Activated CD4-positive, alpha-beta T cell treated with anti-CD3 and anti-CD28 coated beads, Interleukin-2, amount 10 ng/mL, durations not matched to agents 7 days and 5 days (primary cell): ENCODE measurements at regions not wholly inside any gene's neighbourhood (a gene's known extent, or its start where the extent isn't known, plus 50 kb on each side); places are given as distances from the start of the nearest gene placed in this dataset.

Source experiments
- CTCF ChIA-PET: fragments of 350-600 bp; sonication (Branson Sonifier 250); formaldehyde crosslinking; loops from one replicate; lab custom pipeline; 2021; ENCODE audit warnings: antibody characterized with exemption; lab: Charles Lee
- POLR2A ChIA-PET: fragments of 350-600 bp; sonication (Branson Sonifier 250); formaldehyde crosslinking; loops from one replicate; lab custom pipeline; 2021; ENCODE audit warnings: antibody characterized with exemption; lab: Charles Lee
- DNase-seq: peaks from one replicate; pipeline ENCODE4 v3.0.0-alpha.2; 2020
- H3K27ac Mint-ChIP-seq: one replicate; pipeline ENCODE4 v1.8.0; 2021; ENCODE audit warnings: mild to moderate bottlenecking, moderate library complexity, mixed read lengths
- H3K27me3 Mint-ChIP-seq: one replicate; pipeline ENCODE4 v1.8.0; 2021; ENCODE audit warnings: mixed read lengths
- H3K36me3 Mint-ChIP-seq: one replicate; pipeline ENCODE4 v1.8.0; 2021; ENCODE audit warnings: low read depth, mixed read lengths
- H3K4me1 Mint-ChIP-seq: one replicate; pipeline ENCODE4 v1.8.0; 2021; ENCODE audit warnings: mixed read lengths
- H3K4me3 Mint-ChIP-seq: one replicate; pipeline ENCODE4 v1.8.0; 2021; ENCODE audit warnings: mild to moderate bottlenecking, moderate library complexity, mixed read lengths
- H3K9me3 Mint-ChIP-seq: one replicate; pipeline ENCODE4 v1.8.0; 2021; ENCODE audit warnings: mixed read lengths

GRCh38 chr10:33422471-33423153 is 88.1 kb upstream of the NRP1 start:
- POLR2A ChIA-PET, result no interaction called here
- H3K9me3 Mint-ChIP-seq, result no peaks in the 10 kb centered on the region
- no peak overlapping the region for H3K4me3 Mint-ChIP-seq
- CTCF ChIA-PET, result interaction anchor here (0.5 kb wide), 1 partner anchor 28 kb away, joined by 3 read pairs; no protein-coding TSS in a partner anchor
- no peaks in the 10 kb centered on the region for H3K4me1 Mint-ChIP-seq
- H3K36me3 Mint-ChIP-seq, result no peaks in the 10 kb centered on the region
- DNase-seq, result no peak
- H3K27ac Mint-ChIP-seq, result no peak overlapping the region
- H3K27me3 Mint-ChIP-seq, result peaks cover 8% of the 10 kb centered on the region

GRCh38 chr10:33421789-33422462 is 87.5 kb upstream of the NRP1 start:
- Mint-ChIP-seq H3K4me3 (no peak overlapping the region), H3K27me3 (peaks cover 10% of the 10 kb centered on the region), H3K36me3 (no peaks in the 10 kb centered on the region), H3K4me1 (no peaks in the 10 kb centered on the region), H3K27ac (no peak overlapping the region), H3K9me3 (no peaks in the 10 kb centered on the region)
- CTCF ChIA-PET, result interaction anchor here (0.5 kb wide), 1 partner anchor 27 kb away, joined by 3 read pairs; no protein-coding TSS in a partner anchor
- no peak for DNase-seq
- POLR2A ChIA-PET, result no interaction called here

GRCh38 chr10:33419311-33419710 is 84.8 kb upstream of the NRP1 start:
- no peaks in the 10 kb centered on the region for H3K36me3 Mint-ChIP-seq
- DNase-seq, result no peak
- no peak overlapping the region for H3K4me3 Mint-ChIP-seq
- H3K4me1 Mint-ChIP-seq, result no peaks in the 10 kb centered on the region
- ChIA-PET POLR2A (no interaction called here), CTCF (no interaction called here)
- no peak overlapping the region for H3K27ac Mint-ChIP-seq
- peaks cover 10% of the 10 kb centered on the region for H3K27me3 Mint-ChIP-seq
- H3K9me3 Mint-ChIP-seq, result no peaks in the 10 kb centered on the region

GRCh38 chr10:33418301-33418700 is 83.8 kb upstream of the NRP1 start:
- Mint-ChIP-seq H3K27ac (no peak overlapping the region), H3K9me3 (no peaks in the 10 kb centered on the region), H3K36me3 (no peaks in the 10 kb centered on the region), H3K27me3 (peaks cover 10% of the 10 kb centered on the region), H3K4me1 (no peaks in the 10 kb centered on the region), H3K4me3 (no peak overlapping the region)
- ChIA-PET POLR2A (no interaction called here), CTCF (no interaction called here)
- no peak for DNase-seq

- Mint-ChIP-seq H3K27ac (no peak overlapping the region), H3K9me3 (no peaks in the 10 kb centered on the region), H3K4me1 (no peaks in the 10 kb centered on the region), H3K4me3 (no peak overlapping the region), H3K27me3 (peaks cover 17% of the 10 kb centered on the region), H3K36me3 (no peaks in the 10 kb centered on the region)
- POLR2A ChIA-PET, result no interaction called here
- no peak for DNase-seq
- CTCF ChIA-PET, result no interaction called here
Measured at GRCh38 chr10:33416691-33417090, 82.2 kb upstream of the NRP1 start.

GRCh38 chr10:33416209-33416608 is 81.7 kb upstream of the NRP1 start:
- H3K9me3 Mint-ChIP-seq, result no peaks in the 10 kb centered on the region

GRCh38 chr10:33414841-33415240 is 80.4 kb upstream of the NRP1 start:
- ChIA-PET CTCF (no interaction called here), POLR2A (no interaction called here)
- H3K36me3 Mint-ChIP-seq, result no peaks in the 10 kb centered on the region
- DNase-seq, result no peak
- H3K27ac Mint-ChIP-seq, result no peak overlapping the region
- H3K4me3 Mint-ChIP-seq, result no peak overlapping the region
- H3K27me3 Mint-ChIP-seq, result peaks cover 21% of the 10 kb centered on the region
- H3K4me1 Mint-ChIP-seq, result no peaks in the 10 kb centered on the region
- H3K9me3 Mint-ChIP-seq, result no peaks in the 10 kb centered on the region

More at GRCh38 chr10:33416209-33416608, 81.7 kb upstream of the NRP1 start:
- Mint-ChIP-seq H3K36me3 (no peaks in the 10 kb centered on the region), H3K27ac (no peak overlapping the region), H3K4me3 (no peak overlapping the region), H3K4me1 (no peaks in the 10 kb centered on the region), H3K27me3 (peaks cover 19% of the 10 kb centered on the region)
- CTCF ChIA-PET, result no interaction called here
- no peak for DNase-seq
- POLR2A ChIA-PET, result no interaction called here

- H3K9me3 Mint-ChIP-seq, result no peaks in the 10 kb centered on the region
Measured at GRCh38 chr10:33412653-33413361, 78.3 kb upstream of the NRP1 start.

GRCh38 chr10:33412241-33412640 is 77.8 kb upstream of the NRP1 start:
- Mint-ChIP-seq H3K4me1 (no peaks in the 10 kb centered on the region), H3K9me3 (no peaks in the 10 kb centered on the region), H3K36me3 (no peaks in the 10 kb centered on the region), H3K27ac (no peak overlapping the region), H3K4me3 (no peak overlapping the region), H3K27me3 (peaks cover 20% of the 10 kb centered on the region)
- POLR2A ChIA-PET, result no interaction called here
- CTCF ChIA-PET, result no interaction called here
- DNase-seq, result no peak

More at GRCh38 chr10:33412653-33413361, 78.3 kb upstream of the NRP1 start:
- no peak overlapping the region for H3K4me3 Mint-ChIP-seq
- H3K27me3 Mint-ChIP-seq, result peaks cover 17% of the 10 kb centered on the region
- H3K4me1 Mint-ChIP-seq, result no peaks in the 10 kb centered on the region
- H3K36me3 Mint-ChIP-seq, result no peaks in the 10 kb centered on the region
- CTCF ChIA-PET, result interaction anchor here (0.6 kb wide), 1 partner anchor 1955 kb away, joined by 5 read pairs; no protein-coding TSS in a partner anchor
- DNase-seq, result no peak
- POLR2A ChIA-PET, result no interaction called here
- no peak overlapping the region for H3K27ac Mint-ChIP-seq

GRCh38 chr10:33410860-33411234 is 76.4 kb upstream of the NRP1 start:
- Mint-ChIP-seq H3K27ac (no peak overlapping the region), H3K4me1 (no peaks in the 10 kb centered on the region), H3K27me3 (peaks cover 24% of the 10 kb centered on the region), H3K36me3 (no peaks in the 10 kb centered on the region), H3K4me3 (no peak overlapping the region), H3K9me3 (no peaks in the 10 kb centered on the region)
- ChIA-PET CTCF (interaction anchor here (0.6 kb wide), 1 partner anchor 348 kb away, joined by 3 read pairs; no protein-coding TSS in a partner anchor), POLR2A (no interaction called here)
- no peak for DNase-seq

GRCh38 chr10:33410096-33410859 is 75.8 kb upstream of the NRP1 start:
- ChIA-PET CTCF (interaction anchor here (0.6 kb wide), 1 partner anchor 349 kb away, joined by 3 read pairs; no protein-coding TSS in a partner anchor), POLR2A (no interaction called here)
- peaks cover 27% of the 10 kb centered on the region for H3K27me3 Mint-ChIP-seq
- H3K27ac Mint-ChIP-seq, result no peak overlapping the region
- DNase-seq, result no peak
- no peaks in the 10 kb centered on the region for H3K36me3 Mint-ChIP-seq
- no peaks in the 10 kb centered on the region for H3K4me1 Mint-ChIP-seq
- H3K9me3 Mint-ChIP-seq, result no peaks in the 10 kb centered on the region
- no peak overlapping the region for H3K4me3 Mint-ChIP-seq

- POLR2A ChIA-PET, result no interaction called here
- H3K9me3 Mint-ChIP-seq, result no peaks in the 10 kb centered on the region
- H3K27me3 Mint-ChIP-seq, result peaks cover 22% of the 10 kb centered on the region
- H3K36me3 Mint-ChIP-seq, result no peaks in the 10 kb centered on the region
- no peak overlapping the region for H3K27ac Mint-ChIP-seq
- H3K4me1 Mint-ChIP-seq, result no peaks in the 10 kb centered on the region
- H3K4me3 Mint-ChIP-seq, result no peak overlapping the region
- no peak for DNase-seq
- CTCF ChIA-PET, result no interaction called here
Measured at GRCh38 chr10:33406596-33406995, 72.1 kb upstream of the NRP1 start.
